Suprapubic skin (tissue), 4 donors: ENCODE measurements at regions not wholly inside any gene's neighbourhood (a gene's known extent, or its start where the extent isn't known, plus 50 kb on each side); places are given as distances from the start of the nearest gene placed in this dataset.

Source experiments
- CTCF ChIP-seq, 2 donors: fragments of 200-600 bp in 1 of 2; fragments of 450-650 bp in 1 of 2; sonication (generic) in 1 of 2; IDR thresholded peaks; one replicate each; pipeline ENCODE4 v1.5.1; 2016 to 2019; ENCODE audit warnings: antibody characterized with exemption in 2 of 2, mild to moderate bottlenecking in 1 of 2, moderate library complexity in 1 of 2
- EP300 ChIP-seq: sonication (generic); formaldehyde crosslinking; IDR thresholded peaks from one replicate; pipeline ENCODE4 v1.6.1; 2017; ENCODE audit warnings: antibody characterized with exemption
- POLR2A ChIP-seq, 2 donors: fragments of 450-650 bp; IDR thresholded peaks; one replicate each; pipeline ENCODE4 v1.6.1; 2017; ENCODE audit warnings: antibody characterized with exemption in 2 of 2, mild to moderate bottlenecking in 2 of 2, moderate library complexity in 2 of 2
- POLR2AphosphoS5 ChIP-seq, 3 donors: sonication (generic); formaldehyde crosslinking; IDR thresholded peaks; one replicate each; pipeline ENCODE4 v1.6.1; 2017; ENCODE audit warnings: antibody characterized with exemption in 3 of 3

GRCh38 chr5:93087326-93087725 is 493.7 kb downstream of the NR2F1-AS1 start:
- no peak for TF ChIP-seq POLR2A (IDR thresholded peaks at IDR 0.05)
- TF ChIP-seq CTCF (IDR thresholded peaks at IDR 0.05) = no peak
- TF ChIP-seq POLR2AphosphoS5 (IDR thresholded peaks at IDR 0.05) = no peak
- no peak for TF ChIP-seq EP300
